NCI-H2196 treated with DMSO at 0.1 percent for 48 hours (cell line): ENCODE measurements at regions not wholly inside any gene's neighbourhood (a gene's known extent, or its start where the extent isn't known, plus 50 kb on each side); places are given as distances from the start of the nearest gene placed in this dataset.
"Not testable (repeated sequence)": the region's sequence is repeated elsewhere in the genome, so short reads cannot be mapped to it uniquely, and the experiment has no call there.

Experiments
- DNase-seq: peaks from one replicate; lab custom pipeline; 2025; ENCODE audit not compliant: unreplicated experiment; lab: John Stamatoyannopoulos, UW

DNA sequence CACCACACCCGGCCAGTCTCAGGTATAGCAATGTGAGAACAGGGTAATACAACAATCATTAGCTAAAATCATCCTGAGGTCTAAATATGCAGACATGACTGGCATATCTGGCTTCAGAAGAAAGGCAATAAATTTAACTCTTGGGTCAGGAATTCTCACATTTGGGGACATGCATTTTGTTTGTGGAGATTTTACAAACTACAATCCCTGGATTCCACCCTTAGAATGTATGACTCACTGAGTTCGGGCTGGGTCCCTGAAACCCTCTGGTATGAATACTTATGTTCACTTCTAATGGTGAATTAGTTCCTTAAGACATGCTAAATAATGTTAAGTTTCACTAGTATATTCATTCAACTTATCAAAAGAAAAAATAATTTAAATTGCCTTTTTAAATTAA is 98.9 kb upstream of the HMGA2 start:
- no peak for DNase-seq

DNA sequence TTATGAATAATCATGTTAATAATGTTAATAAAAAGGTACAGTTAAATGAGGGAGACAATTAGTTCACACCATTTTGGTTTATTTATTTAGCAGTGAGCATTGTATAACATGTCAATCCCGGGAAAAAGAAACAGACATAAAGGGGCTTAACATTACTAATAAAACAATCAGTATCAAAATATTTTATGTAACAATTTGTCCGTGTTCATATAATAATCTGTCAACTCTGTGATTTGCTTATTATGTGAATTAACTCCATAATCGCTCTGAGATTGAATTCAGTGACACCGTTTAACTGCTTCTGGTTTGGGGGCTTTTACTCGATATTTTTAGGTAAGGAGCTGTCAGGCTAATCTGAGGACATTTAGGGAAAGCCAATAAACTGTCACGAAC is 95.8 kb upstream of the HMGA2 start:
- DNase-seq = no peak

DNA sequence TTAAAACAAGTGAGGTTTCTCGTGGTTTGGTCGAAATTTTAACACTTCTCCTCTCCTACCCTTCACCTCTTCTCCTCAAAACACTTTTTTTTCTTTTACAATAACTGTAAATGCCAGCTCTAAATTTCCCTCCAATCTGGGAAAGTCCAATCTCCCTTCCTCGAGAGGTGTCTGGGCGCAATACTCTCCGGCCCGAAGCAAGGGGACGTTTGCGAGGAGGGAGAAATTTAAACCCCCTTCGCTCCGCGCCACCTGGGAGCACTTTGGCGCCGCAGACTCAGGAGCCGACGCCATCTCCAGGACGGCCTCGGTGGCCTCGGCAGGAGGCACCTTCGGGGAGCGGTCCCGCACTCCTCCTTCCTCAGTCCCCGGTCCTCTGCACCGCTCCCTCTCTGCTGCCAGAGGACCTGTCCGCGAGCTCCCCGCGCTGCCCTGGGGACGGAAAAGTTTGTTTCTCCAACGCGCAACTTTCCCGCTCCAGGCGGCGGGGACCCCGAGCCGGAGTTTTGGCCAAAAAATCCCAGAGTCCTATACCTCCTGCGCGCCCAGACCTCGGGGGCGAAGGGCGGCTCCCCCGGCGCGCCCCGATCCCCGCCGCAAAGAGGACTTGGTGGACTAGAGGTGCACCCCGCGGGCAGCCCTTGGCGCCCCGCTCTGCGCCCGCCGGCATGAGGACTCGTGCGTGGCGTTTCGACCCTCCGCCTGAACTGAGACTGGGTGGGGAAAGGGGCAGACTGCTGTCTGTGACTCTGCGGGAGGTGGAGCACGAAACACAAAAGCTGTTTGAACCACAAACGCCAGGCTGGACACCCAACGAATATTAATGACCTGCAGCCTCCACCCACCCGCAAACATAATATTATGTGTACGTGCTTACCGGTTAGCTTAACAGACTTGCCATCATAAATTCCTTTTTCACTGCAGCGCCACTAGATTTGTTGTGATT is 95.2 kb upstream of the HMGA2 start:
- DNase-seq = no peak

DNA sequence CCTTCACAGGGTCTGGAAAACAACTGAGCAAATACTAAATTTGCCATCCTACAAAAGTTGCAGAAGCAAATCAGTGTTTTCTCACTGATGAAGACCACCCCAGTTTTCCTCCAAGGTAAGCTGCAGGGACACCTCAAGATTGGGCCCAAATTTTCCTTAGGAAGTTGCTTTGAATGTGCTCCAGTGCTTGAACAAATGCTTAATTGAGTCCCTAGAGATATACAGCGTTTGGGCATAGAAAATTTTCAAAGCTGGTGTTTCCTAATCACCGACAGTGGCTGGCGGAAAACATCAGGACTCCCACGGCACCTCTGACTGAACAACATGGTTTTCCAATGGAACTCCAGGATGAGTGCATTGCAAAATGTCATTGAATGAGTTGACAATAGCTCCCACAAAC is 92.5 kb upstream of the HMGA2 start:
- no peak for DNase-seq

DNA sequence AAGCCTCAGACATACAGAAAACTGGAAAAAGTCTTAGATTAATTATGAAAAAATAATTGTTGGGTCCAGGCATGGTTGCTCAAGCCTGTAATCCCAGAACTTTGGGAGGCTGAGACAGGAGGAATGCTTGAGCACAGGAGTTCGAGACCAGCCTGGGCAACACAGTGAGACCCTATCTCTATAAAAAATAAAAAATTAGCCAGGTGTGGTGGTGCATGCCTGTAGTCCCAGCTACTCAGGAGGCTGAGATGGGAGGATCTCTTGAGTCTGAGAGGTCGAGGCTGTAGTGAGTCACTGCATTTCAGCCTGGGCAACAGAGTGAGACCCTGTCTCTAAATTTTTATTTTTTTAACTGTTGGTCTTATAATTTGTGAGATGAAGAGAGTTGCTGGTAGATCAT is 90.6 kb upstream of the HMGA2 start:
- DNase-seq = not testable (repeated sequence)

DNA sequence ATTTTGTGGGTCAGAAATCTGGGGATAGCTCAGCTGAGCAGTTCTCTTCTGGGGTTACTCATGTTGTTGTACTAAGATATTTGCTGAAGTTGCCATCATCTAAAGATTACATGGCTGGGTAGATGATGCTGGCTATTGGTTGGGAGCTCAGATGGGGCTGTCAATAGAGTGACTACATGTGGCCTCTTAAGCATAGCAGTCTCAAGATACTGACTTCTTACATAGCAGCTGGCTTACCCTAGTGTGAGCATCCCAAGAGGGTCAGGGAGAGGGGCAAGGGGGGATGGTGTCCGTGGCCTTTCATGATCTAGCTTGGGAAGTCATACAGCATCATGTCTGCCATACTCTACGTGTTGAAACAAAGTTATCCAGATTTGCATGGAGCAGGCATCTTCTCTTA is 90.1 kb upstream of the HMGA2 start:
- DNase-seq = no peak

DNA sequence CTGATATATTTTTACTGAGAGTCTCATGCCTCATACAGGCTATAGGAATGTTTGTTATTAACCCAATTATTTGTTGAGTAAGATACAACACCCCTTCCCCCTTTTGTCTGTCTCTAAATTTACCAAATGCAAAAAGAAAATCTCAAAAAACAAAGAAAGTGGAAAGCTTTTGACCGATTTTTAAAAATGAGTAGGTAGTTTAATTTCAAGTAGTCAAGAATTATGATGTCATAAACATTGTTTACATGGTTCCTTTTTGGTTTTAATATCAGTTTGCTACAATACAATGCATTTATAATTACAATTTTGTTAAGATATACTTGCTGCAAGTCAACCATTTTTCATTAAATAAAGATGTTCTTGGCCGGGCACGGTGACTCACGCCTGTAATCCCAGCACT is 84.7 kb upstream of the HMGA2 start:
- DNase-seq = no peak

DNA sequence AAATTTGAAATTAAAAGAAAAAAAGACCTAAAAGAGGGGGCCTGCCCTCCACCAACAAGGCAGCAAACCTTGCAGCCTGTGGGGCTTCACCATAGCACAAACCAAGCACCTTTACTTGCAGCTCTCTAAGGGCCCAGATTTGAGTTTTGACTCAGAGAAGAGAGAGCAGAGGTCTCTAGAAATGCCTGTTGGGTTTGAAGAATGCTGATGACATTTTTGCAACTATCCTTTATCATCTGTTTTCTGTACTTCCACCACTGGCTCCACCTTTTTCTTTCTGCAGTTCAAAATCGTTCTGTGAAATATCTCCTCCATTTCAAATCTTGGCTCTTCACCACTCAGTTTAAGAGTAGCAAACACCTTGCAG is 83.8 kb upstream of the HMGA2 start:
- DNase-seq = no peak

DNA sequence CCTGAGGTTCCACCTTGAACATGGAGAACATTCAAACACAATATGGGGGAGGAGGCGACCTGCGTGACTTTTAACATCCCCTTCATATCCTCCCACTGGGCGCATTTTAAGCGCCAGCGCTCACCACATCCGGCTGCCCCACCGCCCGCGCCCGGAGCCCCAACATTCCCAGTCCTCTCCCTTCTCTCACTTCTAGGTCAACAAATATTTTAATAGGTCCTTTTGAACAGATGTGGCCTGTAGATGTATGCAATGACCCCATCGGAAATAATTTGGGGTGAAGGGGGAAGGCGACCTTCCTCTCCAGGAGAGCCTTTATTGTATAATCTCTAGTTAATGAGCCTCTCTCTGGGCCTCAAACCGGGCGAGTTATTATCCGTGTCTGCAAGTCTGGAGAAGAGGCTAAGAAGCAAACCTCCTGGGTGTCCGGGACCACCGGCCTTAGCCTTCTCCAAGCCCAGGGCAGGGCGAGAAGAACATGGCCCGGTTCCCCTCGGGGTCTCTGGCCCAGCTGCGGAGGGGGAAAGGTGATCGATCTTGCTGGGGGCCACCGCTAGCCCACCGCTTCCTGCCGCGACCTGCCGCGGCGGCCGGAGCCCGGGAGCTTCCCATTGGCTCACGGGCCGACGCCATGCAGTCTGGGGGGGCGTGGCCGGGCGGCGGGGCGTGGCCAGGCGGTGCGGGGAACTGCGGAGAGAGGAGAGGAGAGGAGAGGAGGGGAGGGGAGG is 83.2 kb upstream of the HMGA2 start:
- no peak for DNase-seq

DNA sequence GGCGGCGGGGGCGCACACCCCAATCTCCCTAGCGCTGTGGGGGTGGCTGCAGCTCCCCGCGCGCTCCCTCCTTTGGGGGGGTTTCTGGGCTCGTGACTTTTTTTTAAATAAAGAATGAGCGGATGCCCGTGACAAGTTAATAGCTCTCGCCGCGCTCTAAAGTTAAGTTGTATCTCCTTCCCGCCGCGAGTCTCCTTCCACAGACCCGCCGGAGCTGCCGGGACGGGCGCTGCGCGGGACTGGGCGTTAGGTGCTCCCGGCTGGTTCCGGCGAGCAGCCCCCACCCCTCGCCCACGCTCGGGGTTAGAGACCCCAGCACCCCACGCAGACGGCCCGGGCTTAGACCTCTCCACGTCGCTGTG is 82.6 kb upstream of the HMGA2 start:
- DNase-seq = no peak

DNA sequence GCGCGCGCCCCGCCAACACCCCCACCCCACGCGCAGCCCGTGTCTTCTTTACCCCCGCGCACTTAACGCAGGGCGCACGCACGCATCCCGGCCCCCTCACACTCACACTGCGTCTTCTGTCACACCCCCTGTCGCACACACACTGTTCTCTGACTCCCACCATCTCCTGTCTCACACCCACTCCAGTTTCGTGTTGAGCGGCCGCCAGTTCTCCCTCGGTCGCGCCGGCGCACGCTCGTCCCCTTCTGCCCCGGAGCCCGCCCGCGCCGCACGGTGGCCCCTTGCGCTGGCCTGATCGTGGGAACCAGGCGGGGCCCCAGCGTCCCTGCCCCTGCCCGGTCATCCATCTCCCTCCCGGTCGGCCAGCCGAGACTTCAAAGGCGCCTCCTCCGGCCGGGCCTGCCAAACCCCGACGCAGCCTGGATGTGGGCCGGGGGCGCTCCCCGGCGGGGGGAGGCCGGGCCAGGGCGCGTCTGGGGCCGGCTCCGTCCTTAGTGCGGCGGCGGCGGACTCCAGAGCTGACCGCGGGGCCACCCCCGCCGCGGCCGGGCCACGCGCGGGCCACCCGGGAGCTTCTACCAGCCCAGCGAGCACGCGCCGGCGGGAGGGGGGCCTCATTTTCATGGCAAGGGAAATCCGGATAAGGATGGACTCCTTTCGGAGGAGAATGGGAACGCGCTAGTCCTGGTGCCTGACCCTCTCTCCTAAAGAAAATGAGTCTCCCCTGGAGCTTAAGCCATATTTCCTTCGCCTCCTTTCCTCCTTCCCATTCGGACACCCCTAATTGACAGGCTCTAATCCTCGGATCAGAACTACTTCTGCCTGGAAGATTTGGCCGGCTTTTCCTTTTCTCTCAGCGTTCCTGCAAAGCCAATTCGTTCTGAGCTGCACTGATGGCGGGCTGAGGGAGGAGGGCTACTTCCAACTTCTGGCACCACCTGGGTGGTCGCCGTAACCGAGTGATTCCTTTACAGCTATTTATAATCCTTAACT is 82.0 kb upstream of the HMGA2 start:
- DNase-seq = no peak

DNA sequence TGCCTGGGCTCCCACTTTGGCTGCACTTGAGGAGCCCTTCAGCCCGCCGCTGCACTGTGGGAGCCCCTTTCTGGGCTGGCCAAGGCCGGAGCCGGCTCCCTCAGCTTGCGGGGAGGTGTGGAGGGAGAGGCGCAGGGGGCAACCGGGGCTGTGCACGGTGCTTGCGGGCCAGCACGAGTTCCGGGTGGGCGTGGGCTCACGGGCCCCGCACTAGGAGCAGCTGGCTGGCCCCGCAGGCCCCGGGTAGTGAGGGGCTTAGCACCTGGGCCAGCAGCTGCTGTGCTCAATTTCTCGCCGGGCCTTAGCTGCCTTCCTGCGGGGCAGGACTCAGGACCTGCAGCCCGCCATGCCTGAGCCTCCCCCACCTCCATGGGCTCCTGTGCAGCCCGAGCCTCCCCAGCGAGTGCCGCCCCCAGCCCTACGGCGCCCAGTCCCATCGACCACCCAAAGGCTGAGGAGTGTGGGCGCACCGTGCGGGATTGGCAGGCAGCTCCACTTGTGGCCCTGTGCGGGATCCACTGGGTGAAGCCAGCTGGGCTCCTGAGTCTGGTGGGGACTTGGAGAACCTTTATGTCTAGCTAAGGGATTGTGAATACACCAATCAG is 79.9 kb upstream of the HMGA2 start:
- not testable (repeated sequence) for DNase-seq

DNA sequence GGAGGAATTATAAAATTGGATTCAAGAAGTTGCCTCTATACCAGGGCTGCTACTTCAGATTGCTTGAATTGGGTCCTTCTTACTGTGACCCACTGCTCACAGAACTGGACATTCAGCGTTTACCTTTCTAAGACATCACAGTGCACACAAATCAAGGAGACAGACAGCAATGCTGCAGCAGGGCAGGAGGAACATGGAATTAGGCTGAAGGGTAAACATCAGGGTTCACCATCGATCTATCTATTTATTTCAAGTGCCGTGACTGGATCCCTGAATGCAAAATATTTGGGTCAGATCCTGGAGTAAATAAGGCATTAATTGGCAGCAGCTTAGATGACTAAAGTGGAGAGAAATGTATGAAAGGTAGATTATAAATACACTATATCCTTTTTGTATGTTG is 76.9 kb upstream of the HMGA2 start:
- no peak for DNase-seq

DNA sequence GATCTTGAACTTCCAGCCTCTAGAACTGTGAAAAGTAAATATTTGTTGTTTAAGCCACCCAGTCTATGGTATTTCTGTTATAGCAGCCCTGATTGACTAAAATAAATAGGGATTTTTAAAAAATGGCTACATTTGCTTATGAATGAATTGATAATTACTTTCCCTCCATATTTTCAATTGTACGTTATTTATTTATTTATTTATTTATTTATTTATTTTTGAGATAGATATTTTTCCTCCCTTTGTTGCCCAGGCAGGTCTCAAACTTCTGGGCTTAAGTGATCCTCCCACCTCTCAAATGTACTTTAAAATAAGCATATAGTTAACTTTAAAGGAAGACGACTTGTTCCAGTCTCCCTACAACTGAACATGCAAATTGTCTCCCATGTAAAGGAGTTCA is 76.0 kb upstream of the HMGA2 start:
- no peak for DNase-seq

DNA sequence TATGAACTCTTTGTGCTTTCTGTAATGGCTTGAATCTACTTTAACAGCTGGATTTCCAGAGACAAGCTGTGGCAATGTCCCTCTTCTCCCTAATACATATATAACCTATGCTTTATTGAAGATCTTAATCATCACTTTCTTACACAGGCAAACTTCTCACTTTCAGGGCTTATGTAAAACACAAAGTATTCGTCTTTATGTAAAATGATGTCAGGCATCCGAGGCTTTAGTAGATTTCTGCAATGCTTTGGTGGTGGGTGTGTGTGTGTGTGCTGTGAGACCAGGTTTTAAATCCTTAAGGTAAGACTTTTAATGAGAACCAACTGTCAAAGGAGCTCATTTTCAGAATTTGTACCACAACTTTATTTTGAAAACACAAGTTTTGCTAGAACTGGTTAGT is 70.0 kb upstream of the HMGA2 start:
- no peak for DNase-seq

DNA sequence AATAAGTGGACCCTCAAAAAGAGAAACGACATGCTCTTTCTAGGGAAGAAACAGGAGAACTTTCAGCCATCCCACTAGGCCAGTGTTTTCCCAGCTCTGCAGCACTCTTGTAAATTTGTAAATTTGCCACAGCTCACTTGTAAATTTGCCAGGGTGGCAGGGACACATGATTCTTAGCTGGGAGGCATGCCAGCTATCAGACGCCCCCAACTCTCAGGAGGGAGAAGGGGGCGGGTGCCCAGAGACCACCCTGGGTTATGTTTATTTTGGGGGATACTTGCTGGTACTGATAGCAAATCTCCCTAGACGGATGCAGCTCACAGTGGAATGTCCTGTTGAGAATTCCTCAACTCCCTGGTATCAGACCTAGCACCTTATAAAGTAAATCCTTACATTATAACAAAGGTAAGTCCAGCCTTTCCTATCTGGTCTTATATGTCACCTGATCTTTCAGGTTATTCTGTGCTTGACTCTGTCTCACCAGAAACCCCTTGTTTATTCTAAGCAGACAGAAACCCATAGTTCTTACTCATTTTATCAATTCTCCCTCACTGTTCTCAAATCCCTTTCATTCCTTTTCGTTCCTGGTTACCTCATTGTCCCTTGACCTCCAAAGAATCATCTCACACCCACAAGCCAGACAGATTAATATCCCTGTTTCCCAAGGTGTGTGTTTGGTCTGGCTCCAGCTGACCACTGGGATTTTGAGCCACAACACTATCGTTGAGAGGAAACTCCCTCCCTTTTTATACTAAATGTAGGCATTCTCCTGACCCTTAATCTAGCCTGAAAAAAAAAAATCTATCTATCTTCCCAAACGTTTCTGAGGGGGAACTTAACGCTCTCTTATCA is 69.3 kb upstream of the HMGA2 start:
- DNase-seq = no peak

DNA sequence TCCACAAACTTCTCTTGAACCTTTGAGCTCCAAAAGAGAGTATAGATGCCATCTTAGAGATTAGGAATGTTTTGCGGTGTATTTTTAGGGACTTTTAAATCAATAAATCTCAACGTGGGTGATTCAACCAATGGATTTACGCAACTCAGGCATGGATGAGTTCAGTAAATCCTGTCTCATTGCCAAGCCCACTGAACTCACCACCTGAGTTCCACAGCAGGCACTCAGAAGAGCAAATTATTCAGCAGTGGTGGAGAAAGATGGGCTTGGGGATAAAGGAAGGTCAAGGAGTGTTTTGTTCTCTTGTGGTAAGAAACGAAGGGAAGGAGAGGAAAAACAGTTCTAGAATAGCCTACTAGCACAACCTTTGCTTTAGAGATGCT is 68.7 kb upstream of the HMGA2 start:
- no peak for DNase-seq

DNA sequence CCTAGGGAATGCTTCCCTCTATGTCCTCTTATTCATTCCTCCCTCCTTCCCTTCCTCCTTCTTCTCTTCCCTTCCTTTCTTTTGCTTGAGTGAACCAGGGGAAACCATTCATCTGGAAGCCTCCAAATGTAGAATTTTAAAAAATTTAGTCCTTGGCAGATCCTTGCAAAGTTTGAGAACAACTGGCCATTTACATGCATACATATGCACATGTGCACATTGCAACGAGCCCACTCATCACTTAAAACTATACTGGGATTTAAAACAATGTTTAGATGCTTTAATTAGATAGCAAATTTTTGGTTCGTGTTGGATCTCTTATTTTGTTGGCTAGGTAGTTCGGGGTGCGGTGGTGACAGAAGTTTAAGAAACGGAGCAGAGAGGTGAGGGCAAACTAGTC is 68.0 kb upstream of the HMGA2 start:
- no peak for DNase-seq

DNA sequence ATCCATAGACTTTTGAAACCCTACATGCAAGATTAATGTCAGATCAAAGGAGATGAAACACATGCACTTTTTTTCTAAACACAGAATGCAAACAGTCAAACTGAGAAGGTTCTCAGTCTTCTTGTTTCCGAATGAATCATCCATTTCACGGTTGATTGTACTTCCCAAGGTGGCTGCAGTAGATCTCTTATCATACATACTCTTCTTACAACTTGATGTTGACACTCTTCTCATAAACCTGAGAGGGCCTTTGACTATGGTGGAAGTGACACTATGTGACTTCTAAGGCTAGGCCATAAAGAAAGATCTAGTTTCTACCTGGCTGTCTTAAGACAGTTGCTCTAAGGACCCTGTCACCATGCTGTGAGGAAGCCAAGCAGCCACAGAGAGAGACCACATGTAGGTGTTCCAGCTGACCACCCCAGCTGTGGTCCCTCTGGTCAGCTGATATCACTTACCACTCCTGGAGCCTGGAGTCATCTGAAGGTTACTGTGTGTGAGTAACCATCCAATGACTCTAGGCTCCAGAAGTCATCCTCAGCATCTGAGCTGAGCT is 67.2 kb upstream of the HMGA2 start:
- DNase-seq = no peak

DNA sequence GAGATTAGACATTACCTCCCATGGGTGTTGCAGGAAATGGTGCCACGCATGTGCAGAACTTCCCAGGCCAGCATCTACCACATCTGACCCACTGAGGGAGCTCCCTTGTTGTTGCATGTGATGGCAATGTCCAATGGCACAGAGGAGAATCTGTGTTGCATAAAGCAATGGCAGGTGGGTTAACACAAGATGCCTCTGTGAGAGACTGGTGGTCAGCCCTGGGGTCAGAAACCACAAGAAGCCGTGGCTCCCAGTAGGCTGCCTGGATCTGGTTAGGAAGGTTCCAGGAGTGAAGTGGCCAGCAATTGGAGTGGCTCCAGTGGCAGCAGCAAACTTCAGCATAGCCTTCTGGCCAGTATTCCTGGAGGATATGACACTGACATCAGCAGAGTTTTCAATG is 65.9 kb upstream of the HMGA2 start:
- DNase-seq = no peak
